ENCODE measurements at regions not wholly inside any gene's neighbourhood (a gene's known extent, or its start where the extent isn't known, plus 50 kb on each side); places are given as distances from the start of the nearest gene placed in this dataset.

- TF ChIP-seq CTCF (IDR thresholded peaks at IDR 0.05) (no peak), POLR2A (IDR thresholded peaks at IDR 0.05) (no peak)
These were observed 92.0 kb upstream of the SPATA13 start for GRCh38 chr13:24068472-24068871.
